ENCODE measurements at regions not wholly inside any gene's neighbourhood (a gene's known extent, or its start where the extent isn't known, plus 50 kb on each side); places are given as distances from the start of the nearest gene placed in this dataset.

DNA sequence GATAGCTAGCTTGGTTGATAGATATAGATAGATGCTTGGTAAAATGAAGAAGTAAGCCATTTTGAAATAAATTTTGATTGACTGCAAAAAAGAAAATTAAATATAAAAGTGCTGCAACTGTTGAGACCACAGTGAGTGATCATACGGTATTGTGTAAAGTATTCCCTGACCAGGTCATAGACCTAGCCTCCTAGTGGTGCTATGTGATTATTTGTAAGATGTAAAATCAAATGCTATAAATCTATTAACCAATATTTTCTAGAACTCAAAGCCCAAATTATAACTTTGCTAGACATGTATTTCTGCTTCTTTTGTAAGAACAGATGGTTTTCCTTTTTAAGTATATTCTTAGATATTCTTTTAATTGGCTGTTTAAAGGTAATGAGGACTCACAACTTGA lies 480.2 kb upstream of the PTPRD start:
- no peaks in the 10 kb centered on the region for H3K36me3 ChIP-seq (ENCODE audit: control insufficient read depth in 2 of 2, insufficient read depth in 1 of 2, low read length in 2 of 2)
- POLR2A ChIA-PET, result no interaction called here
- H3K4me3 ChIP-seq (ENCODE audit: low read depth, low read length), result no peak overlapping the region
- H3K27ac ChIP-seq (ENCODE audit: extremely low read depth, low read depth, low read length), result no peak overlapping the region
- CTCF ChIA-PET, result no interaction called here
- TF ChIP-seq ZNF791 (tag by site-specific recombination; IDR thresholded peaks at IDR 0.05) (no peak), ATF2 (tag by site-specific recombination; IDR thresholded peaks at IDR 0.05; ENCODE audit: low read depth) (no peak), PRDM2 (tag by site-specific recombination; IDR thresholded peaks at IDR 0.05; ENCODE audit: borderline replicate concordance) (no peak), ZXDB (tag by site-specific recombination; IDR thresholded peaks at IDR 0.05) (no peak), ZNF148 (tag by site-specific recombination; IDR thresholded peaks at IDR 0.05; ENCODE audit: borderline replicate concordance) (no peak), ZBTB17 (tag by site-specific recombination; IDR thresholded peaks at IDR 0.05) (no peak), ZNF561 (tag by site-specific recombination; IDR thresholded peaks at IDR 0.05; ENCODE audit: borderline replicate concordance) (no peak), ZNF549 (tag by site-specific recombination; IDR thresholded peaks at IDR 0.05) (no peak), SALL2 (tag by site-specific recombination; IDR thresholded peaks at IDR 0.05; ENCODE audit: borderline replicate concordance) (no peak), ZSCAN16 (tag by site-specific recombination; IDR thresholded peaks at IDR 0.05) (no peak), ZNF184 (tag by site-specific recombination; IDR thresholded peaks at IDR 0.05) (no peak), ZNF785 (tag by site-specific recombination; IDR thresholded peaks at IDR 0.05) (no peak), GLIS1 (tag by site-specific recombination; IDR thresholded peaks at IDR 0.05) (no peak), ZNF175 (tag by site-specific recombination; IDR thresholded peaks at IDR 0.05) (no peak), ZNF843 (tag by site-specific recombination; IDR thresholded peaks at IDR 0.05) (no peak), ZSCAN23 (tag by site-specific recombination; IDR thresholded peaks at IDR 0.05) (no peak), KLF10 (tag by site-specific recombination; IDR thresholded peaks at IDR 0.05) (no peak)
- TF ChIP-seq, protein P1, sequence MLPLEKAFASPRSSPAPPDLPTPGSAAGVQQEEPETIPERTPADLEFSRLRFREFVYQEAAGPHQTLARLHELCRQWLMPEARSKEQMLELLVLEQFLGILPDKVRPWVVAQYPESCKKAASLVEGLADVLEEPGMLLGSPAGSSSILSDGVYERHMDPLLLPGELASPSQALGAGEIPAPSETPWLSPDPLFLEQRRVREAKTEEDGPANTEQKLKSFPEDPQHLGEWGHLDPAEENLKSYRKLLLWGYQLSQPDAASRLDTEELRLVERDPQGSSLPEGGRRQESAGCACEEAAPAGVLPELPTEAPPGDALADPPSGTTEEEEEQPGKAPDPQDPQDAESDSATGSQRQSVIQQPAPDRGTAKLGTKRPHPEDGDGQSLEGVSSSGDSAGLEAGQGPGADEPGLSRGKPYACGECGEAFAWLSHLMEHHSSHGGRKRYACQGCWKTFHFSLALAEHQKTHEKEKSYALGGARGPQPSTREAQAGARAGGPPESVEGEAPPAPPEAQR (tag by site-specific recombination; IDR thresholded peaks at IDR 0.05), result no peak
- H3K4me1 ChIP-seq (ENCODE audit: control insufficient read depth, insufficient read depth, low read length), result no peaks in the 10 kb centered on the region
- no peaks in the 10 kb centered on the region for H3K9me3 ChIP-seq (ENCODE audit: control insufficient read depth, insufficient read depth, low read depth, low read length)

Data from HEK293 (cell line).